22Rv1 (cell line): ENCODE measurements at regions not wholly inside any gene's neighbourhood (a gene's known extent, or its start where the extent isn't known, plus 50 kb on each side); places are given as distances from the start of the nearest gene placed in this dataset.

Experiments used
- ZFX ChIP-seq: fragments of 450-650 bp; IDR thresholded peaks from 2 replicates; pipeline ENCODE4 v1.6.1; 2017; ENCODE audit warnings: antibody characterized with exemption, borderline replicate concordance
- TF ChIP-seq, protein P1 (sequence below): fragments of 450-650 bp; IDR thresholded peaks from 2 replicates; pipeline ENCODE4 v1.5.1; 2017; ENCODE audit warnings: mild to moderate bottlenecking

DNA sequence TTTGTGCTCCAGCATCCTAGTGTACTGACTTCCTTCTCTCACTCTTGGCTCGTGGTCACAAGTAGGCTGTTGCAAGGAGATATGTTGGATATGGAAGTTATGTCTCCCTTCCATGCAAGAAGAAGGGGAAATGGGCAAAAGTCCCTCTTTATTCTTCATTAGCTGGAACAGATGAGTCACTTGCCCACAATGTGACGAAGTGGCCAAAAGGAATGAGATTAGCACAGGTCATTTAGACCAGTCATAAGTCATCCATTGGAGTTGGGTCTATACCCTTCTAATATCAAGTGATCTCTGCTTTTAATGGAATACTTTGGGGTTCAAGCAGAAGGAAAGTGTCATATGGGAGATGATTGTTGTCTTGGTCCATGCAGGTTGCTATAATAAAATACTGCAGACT, 91.2 kb upstream of the NGF start:
- TF ChIP-seq, protein P1, sequence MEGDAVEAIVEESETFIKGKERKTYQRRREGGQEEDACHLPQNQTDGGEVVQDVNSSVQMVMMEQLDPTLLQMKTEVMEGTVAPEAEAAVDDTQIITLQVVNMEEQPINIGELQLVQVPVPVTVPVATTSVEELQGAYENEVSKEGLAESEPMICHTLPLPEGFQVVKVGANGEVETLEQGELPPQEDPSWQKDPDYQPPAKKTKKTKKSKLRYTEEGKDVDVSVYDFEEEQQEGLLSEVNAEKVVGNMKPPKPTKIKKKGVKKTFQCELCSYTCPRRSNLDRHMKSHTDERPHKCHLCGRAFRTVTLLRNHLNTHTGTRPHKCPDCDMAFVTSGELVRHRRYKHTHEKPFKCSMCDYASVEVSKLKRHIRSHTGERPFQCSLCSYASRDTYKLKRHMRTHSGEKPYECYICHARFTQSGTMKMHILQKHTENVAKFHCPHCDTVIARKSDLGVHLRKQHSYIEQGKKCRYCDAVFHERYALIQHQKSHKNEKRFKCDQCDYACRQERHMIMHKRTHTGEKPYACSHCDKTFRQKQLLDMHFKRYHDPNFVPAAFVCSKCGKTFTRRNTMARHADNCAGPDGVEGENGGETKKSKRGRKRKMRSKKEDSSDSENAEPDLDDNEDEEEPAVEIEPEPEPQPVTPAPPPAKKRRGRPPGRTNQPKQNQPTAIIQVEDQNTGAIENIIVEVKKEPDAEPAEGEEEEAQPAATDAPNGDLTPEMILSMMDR: no peak
- TF ChIP-seq ZFX: no peak
